Common myeloid progenitor, CD34-positive (primary cell): ENCODE measurements at regions not wholly inside any gene's neighbourhood (a gene's known extent, or its start where the extent isn't known, plus 50 kb on each side); places are given as distances from the start of the nearest gene placed in this dataset.

Experiments used
- CTCF ChIA-PET: fragments of 350-600 bp; sonication (Branson Sonifier 250); formaldehyde crosslinking; loops from one replicate; lab custom pipeline; 2021; ENCODE audit warnings: antibody characterized with exemption; lab: Charles Lee
- POLR2A ChIA-PET: fragments of 350-600 bp; sonication (Branson Sonifier 250); formaldehyde crosslinking; loops from one replicate; lab custom pipeline; 2021; ENCODE audit warnings: antibody characterized with exemption; lab: Charles Lee
- DNase-seq, 3 donors: peaks; one replicate each; pipeline versions ENCODE4 v3.0.0 to v3.0.0-alpha.2; 2013
- H3K27ac ChIP-seq, 2 experiments: 1 replicate in 1 of 2; 2 replicates in 1 of 2; pipeline ENCODE4 v1.7.0; 2013; ENCODE audit warnings: inconsistent platforms in 2 of 2, low read length in 2 of 2, mild to moderate bottlenecking in 2 of 2, low read depth in 1 of 2, moderate library complexity in 1 of 2; ENCODE audit not compliant: severe bottlenecking in 2 of 2, insufficient read depth in 1 of 2, poor library complexity in 1 of 2
- H3K27me3 ChIP-seq, 5 experiments: replicated peaks in 2 of 5; 1 replicate in 3 of 5; 2 replicates in 2 of 5; pipeline versions ENCODE4 v1.6.1 to v1.7.0; 2013; ENCODE audit warnings: low read length in 4 of 5, mild to moderate bottlenecking in 2 of 5, moderate library complexity in 2 of 5, inconsistent platforms in 1 of 5; ENCODE audit not compliant: insufficient read depth in 5 of 5, control insufficient read depth in 4 of 5
- H3K36me3 ChIP-seq, 4 experiments: 1 replicate in 2 of 4; 2 replicates in 2 of 4; pipeline versions ENCODE4 v1.6.1 to v1.7.0; 2013; ENCODE audit warnings: low read length in 3 of 4, control low read depth in 1 of 4, mild to moderate bottlenecking in 1 of 4; ENCODE audit not compliant: control insufficient read depth in 4 of 4, insufficient read depth in 4 of 4
- H3K4me1 ChIP-seq, 4 experiments: 1 replicate in 3 of 4; 2 replicates in 1 of 4; pipeline versions ENCODE4 v1.6.1 to v1.7.1; 2013; ENCODE audit warnings: low read length in 3 of 4, mild to moderate bottlenecking in 3 of 4, control low read depth in 1 of 4, inconsistent platforms in 1 of 4, moderate library complexity in 1 of 4; ENCODE audit not compliant: control insufficient read depth in 4 of 4, insufficient read depth in 4 of 4; ENCODE audit errors: control extremely low read depth in 1 of 4
- H3K4me3 ChIP-seq, 7 experiments: 1 replicate in 4 of 7; 2 replicates in 3 of 7; pipeline versions ENCODE4 v1.5.1 to v1.7.0; 2013; ENCODE audit warnings: mild to moderate bottlenecking in 7 of 7, low read length in 6 of 7, moderate library complexity in 6 of 7, inconsistent platforms in 2 of 7, low read depth in 2 of 7, control low read depth in 1 of 7; ENCODE audit not compliant: insufficient read depth in 4 of 7, control insufficient read depth in 1 of 7; ENCODE audit errors: extremely low read depth in 1 of 7
- H3K9me3 ChIP-seq, 5 experiments: 1 replicate in 4 of 5; 2 replicates in 1 of 5; pipeline versions ENCODE4 v1.6.1 to v1.7.1; 2013; ENCODE audit warnings: low read length in 4 of 5, mild to moderate bottlenecking in 2 of 5, inconsistent platforms in 1 of 5, low read depth in 1 of 5, moderate library complexity in 1 of 5; ENCODE audit not compliant: control insufficient read depth in 4 of 5, insufficient read depth in 2 of 5; ENCODE audit errors: control extremely low read depth in 1 of 5
- WGBS: methylation state at CpG from one replicate; pipeline ENCODE4 v1.1.5; 2013; ENCODE audit not compliant: insufficient coverage; 5-methylcytosine and 5-hydroxymethylcytosine counted together

DNA sequence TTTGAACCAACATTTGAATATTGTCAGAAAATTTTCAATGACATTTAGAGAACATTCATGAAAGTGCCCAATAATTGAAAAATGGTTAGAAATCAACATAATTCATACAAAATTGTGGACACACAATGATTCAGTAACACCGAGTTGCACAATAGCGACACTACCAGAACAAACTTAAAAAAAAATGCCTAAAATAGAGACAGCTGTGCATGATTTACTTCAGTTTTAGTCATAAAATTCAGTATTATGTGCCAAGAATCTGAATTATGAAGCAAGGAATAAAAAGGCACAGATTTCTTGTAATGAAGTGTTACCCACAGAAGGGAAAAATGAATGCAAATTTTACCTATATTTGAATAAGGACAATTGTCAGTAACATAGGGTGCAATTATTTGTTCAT is 396.0 kb downstream of the SEMA3D start:
- DNase-seq: peak in 2 of 3 donors; percentile 11 to 27
- no peak overlapping the region for H3K27ac ChIP-seq
- POLR2A ChIA-PET: no interaction called here
- WGBS: no CpG with 5 or more reads among the region's 2 CpGs
- H3K9me3 ChIP-seq: no peaks in the 10 kb centered on the region
- no peaks in the 10 kb centered on the region for H3K27me3 ChIP-seq
- CTCF ChIA-PET: no interaction called here
- H3K4me3 ChIP-seq: no peak overlapping the region
- no peaks in the 10 kb centered on the region for H3K36me3 ChIP-seq
- H3K4me1 ChIP-seq: peaks cover 0 to 20% (median 2%) of the 10 kb centered on the region in 4 experiments

- CTCF ChIA-PET: interaction anchor here (0.6 kb wide), 1 partner anchor 24 kb away, joined by 3 read pairs; no protein-coding TSS in a partner anchor
- Histone ChIP-seq H3K4me1 (peaks cover 0 to 5% (median 0%) of the 10 kb centered on the region in 4 experiments), H3K36me3 (no peaks in the 10 kb centered on the region), H3K9me3 (no peaks in the 10 kb centered on the region), H3K4me3 (no peak overlapping the region), H3K27me3 (no peaks in the 10 kb centered on the region), H3K27ac (no peak overlapping the region)
- POLR2A ChIA-PET: no interaction called here
- WGBS: 40% methylated on average over 1 of the region's 2 CpGs
- no peak for DNase-seq
These were observed 400.8 kb downstream of the SEMA3D start for GRCh38 chr7:84786073-84786472.

DNA sequence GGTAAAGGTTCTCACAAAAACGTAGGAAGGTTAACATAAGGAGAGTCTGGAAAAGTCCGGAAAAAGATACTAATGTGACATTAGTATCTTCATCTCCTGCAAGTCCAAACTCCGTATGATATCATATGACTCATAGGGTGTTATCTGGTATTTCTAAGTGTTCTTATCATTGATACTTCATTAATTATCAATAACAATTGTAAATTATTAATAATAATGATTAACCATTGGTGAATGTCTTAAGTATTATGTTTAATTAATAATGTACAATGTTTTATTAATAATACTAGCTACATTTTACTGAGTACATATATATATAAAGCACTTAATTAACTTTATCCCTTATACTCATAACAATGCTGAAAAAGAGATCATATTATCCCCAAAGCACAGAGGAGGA is 402.4 kb downstream of the SEMA3D start:
- CTCF ChIA-PET: no interaction called here

GRCh38 chr7:84783141-84783778 is 403.6 kb downstream of the SEMA3D start:
- 100% methylated on average over 1 of the region's 2 CpGs for WGBS
- DNase-seq: no peak
- H3K27me3 ChIP-seq: no peaks in the 10 kb centered on the region
- H3K4me1 ChIP-seq: no peaks in the 10 kb centered on the region
- H3K9me3 ChIP-seq: no peaks in the 10 kb centered on the region
- H3K4me3 ChIP-seq: no peak overlapping the region
- ChIA-PET CTCF (no interaction called here), POLR2A (no interaction called here)
- no peak overlapping the region for H3K27ac ChIP-seq
- H3K36me3 ChIP-seq: no peaks in the 10 kb centered on the region

More for the DNA sequence above, 402.4 kb downstream of the SEMA3D start:
- no peak overlapping the region for H3K4me3 ChIP-seq
- no peaks in the 10 kb centered on the region for H3K9me3 ChIP-seq
- POLR2A ChIA-PET: no interaction called here
- DNase-seq: no peak
- no peaks in the 10 kb centered on the region for H3K27me3 ChIP-seq
- no peaks in the 10 kb centered on the region for H3K36me3 ChIP-seq
- no peaks in the 10 kb centered on the region for H3K4me1 ChIP-seq
- WGBS: 100% methylated on average over 2 of the region's 3 CpGs
- H3K27ac ChIP-seq: no peak overlapping the region

GRCh38 chr7:84781838-84782237 is 405.0 kb downstream of the SEMA3D start:
- Histone ChIP-seq H3K27ac (no peak overlapping the region), H3K4me3 (no peak overlapping the region), H3K36me3 (no peaks in the 10 kb centered on the region), H3K9me3 (no peaks in the 10 kb centered on the region), H3K27me3 (no peaks in the 10 kb centered on the region), H3K4me1 (no peaks in the 10 kb centered on the region)
- ChIA-PET POLR2A (no interaction called here), CTCF (no interaction called here)
- no peak for DNase-seq
- WGBS: no CpG with 5 or more reads among the region's 2 CpGs

DNA sequence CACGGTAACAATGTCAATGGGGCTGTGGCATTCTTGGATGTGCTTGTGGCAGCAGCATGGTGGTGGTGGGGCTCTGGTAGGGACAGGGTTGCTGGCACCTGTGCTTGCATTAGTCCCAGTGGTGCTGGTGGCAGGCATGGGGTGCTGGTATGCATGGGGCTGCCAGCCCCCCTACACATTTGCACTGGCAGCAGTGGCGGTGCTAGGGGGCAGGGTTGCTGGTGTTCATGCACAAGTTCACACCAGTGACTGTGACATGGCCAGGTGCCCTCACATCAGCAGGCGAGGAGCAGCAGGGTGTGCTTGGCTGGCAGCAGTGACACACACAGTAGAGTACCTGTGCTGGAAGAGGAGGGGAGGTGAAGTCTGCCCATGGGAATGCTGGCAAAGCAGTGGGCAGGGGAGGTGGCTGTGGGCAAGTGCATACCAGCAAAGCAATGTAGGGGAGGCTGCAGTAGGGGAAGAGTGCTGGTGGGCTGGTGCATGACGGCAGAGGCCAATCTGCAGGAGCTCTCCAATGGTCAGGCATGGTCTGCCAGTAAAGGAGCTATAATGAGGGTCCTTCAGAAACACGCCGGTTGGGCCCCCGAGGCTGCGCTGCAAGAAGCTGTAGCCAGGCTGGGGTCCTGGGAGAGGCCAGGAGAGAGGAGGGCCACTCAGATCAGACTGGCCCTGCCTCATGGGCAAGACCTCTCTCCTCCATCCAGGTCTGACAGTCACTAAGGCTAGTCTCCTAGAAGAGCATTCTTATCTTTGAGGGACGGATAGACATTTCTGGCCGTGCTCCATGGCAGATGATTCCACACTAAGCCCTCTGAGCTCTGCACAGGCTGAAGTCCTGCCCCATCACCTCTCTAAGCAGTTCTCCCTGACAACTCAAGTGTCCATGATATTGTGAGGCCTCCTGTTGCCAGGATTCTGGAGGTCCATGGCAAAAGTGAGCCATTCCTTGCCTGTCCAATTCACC is 406.4 kb downstream of the SEMA3D start:
- Histone ChIP-seq H3K9me3 (no peaks in the 10 kb centered on the region), H3K27ac (no peak overlapping the region), H3K4me1 (no peaks in the 10 kb centered on the region), H3K36me3 (no peaks in the 10 kb centered on the region), H3K27me3 (no peaks in the 10 kb centered on the region), H3K4me3 (no peak overlapping the region)
- POLR2A ChIA-PET: no interaction called here
- WGBS: 97% methylated on average over 10 of the region's 10 CpGs
- no peak for DNase-seq
- CTCF ChIA-PET: no interaction called here

GRCh38 chr7:84757761-84758160 is 429.1 kb downstream of the SEMA3D start:
- no peaks in the 10 kb centered on the region for H3K4me1 ChIP-seq
- H3K9me3 ChIP-seq: no peaks in the 10 kb centered on the region
- DNase-seq: no peak
- H3K36me3 ChIP-seq: no peaks in the 10 kb centered on the region
- H3K27ac ChIP-seq: no peak overlapping the region
- WGBS: no CpG with 5 or more reads among the region's 4 CpGs
- no peak overlapping the region for H3K4me3 ChIP-seq
- CTCF ChIA-PET: no interaction called here
- POLR2A ChIA-PET: no interaction called here
- no peaks in the 10 kb centered on the region for H3K27me3 ChIP-seq
